ENCODE measurements at regions not wholly inside any gene's neighbourhood (a gene's known extent, or its start where the extent isn't known, plus 50 kb on each side); places are given as distances from the start of the nearest gene placed in this dataset.

GRCh38 chr5:102690910-102691309 lies 64.2 kb upstream of the PAM start:
- DNase-seq (ENCODE audit: low spot score) = no peak
- TF ChIP-seq CTCF (IDR thresholded peaks at IDR 0.05; ENCODE audit: unreplicated experiment) = no peak
- Mint-ChIP-seq H3K27ac (ENCODE audit: unreplicated experiment) (no peak overlapping the region), H3K4me3 (ENCODE audit: unreplicated experiment) (no peak overlapping the region), H3K36me3 (ENCODE audit: low read depth, unreplicated experiment) (peaks cover 8% of the 10 kb centered on the region), H3K9me3 (ENCODE audit: unreplicated experiment) (peaks cover 9% of the 10 kb centered on the region), H3K4me1 (ENCODE audit: unreplicated experiment) (no peaks in the 10 kb centered on the region), H3K27me3 (ENCODE audit: unreplicated experiment) (peaks cover 3% of the 10 kb centered on the region)

- H3K36me3 Mint-ChIP-seq (ENCODE audit: low read depth, unreplicated experiment) = peaks cover 8% of the 10 kb centered on the region
- H3K4me3 Mint-ChIP-seq (ENCODE audit: unreplicated experiment) = no peak overlapping the region
- TF ChIP-seq CTCF (IDR thresholded peaks at IDR 0.05; ENCODE audit: unreplicated experiment) = no peak
- H3K27me3 Mint-ChIP-seq (ENCODE audit: unreplicated experiment) = peaks cover 5% of the 10 kb centered on the region
- H3K9me3 Mint-ChIP-seq (ENCODE audit: unreplicated experiment) = peaks cover 9% of the 10 kb centered on the region
- no peaks in the 10 kb centered on the region for H3K4me1 Mint-ChIP-seq (ENCODE audit: unreplicated experiment)
- no peak overlapping the region for H3K27ac Mint-ChIP-seq (ENCODE audit: unreplicated experiment)
- DNase-seq (ENCODE audit: low spot score) = no peak
Observed at GRCh38 chr5:102691434-102691833, 63.7 kb upstream of the PAM start.

GRCh38 chr5:102700120-102700831 lies 54.8 kb upstream of the PAM start:
- no peak overlapping the region for H3K4me3 Mint-ChIP-seq (ENCODE audit: unreplicated experiment)
- peaks cover 3% of the 10 kb centered on the region for H3K4me1 Mint-ChIP-seq (ENCODE audit: unreplicated experiment)
- H3K27ac Mint-ChIP-seq (ENCODE audit: unreplicated experiment) = no peak overlapping the region
- H3K27me3 Mint-ChIP-seq (ENCODE audit: unreplicated experiment) = peaks cover 3% of the 10 kb centered on the region
- TF ChIP-seq CTCF (IDR thresholded peaks at IDR 0.05; ENCODE audit: unreplicated experiment) = no peak
- no peaks in the 10 kb centered on the region for H3K9me3 Mint-ChIP-seq (ENCODE audit: unreplicated experiment)
- no peaks in the 10 kb centered on the region for H3K36me3 Mint-ChIP-seq (ENCODE audit: low read depth, unreplicated experiment)
- no peak for DNase-seq (ENCODE audit: low spot score)

- H3K27me3 Mint-ChIP-seq (ENCODE audit: unreplicated experiment) = peaks cover 3% of the 10 kb centered on the region
- no peak for TF ChIP-seq CTCF (IDR thresholded peaks at IDR 0.05; ENCODE audit: unreplicated experiment)
- no peak overlapping the region for H3K4me3 Mint-ChIP-seq (ENCODE audit: unreplicated experiment)
- H3K36me3 Mint-ChIP-seq (ENCODE audit: low read depth, unreplicated experiment) = no peaks in the 10 kb centered on the region
- DNase-seq (ENCODE audit: low spot score) = no peak
- peaks cover 3% of the 10 kb centered on the region for H3K4me1 Mint-ChIP-seq (ENCODE audit: unreplicated experiment)
- H3K9me3 Mint-ChIP-seq (ENCODE audit: unreplicated experiment) = no peaks in the 10 kb centered on the region
- H3K27ac Mint-ChIP-seq (ENCODE audit: unreplicated experiment) = no peak overlapping the region
Observed at GRCh38 chr5:102700916-102701315, 54.2 kb upstream of the PAM start.

- H3K27ac Mint-ChIP-seq (ENCODE audit: unreplicated experiment) = no peak overlapping the region
- H3K9me3 Mint-ChIP-seq (ENCODE audit: unreplicated experiment) = no peaks in the 10 kb centered on the region
- H3K27me3 Mint-ChIP-seq (ENCODE audit: unreplicated experiment) = no peaks in the 10 kb centered on the region
- H3K4me3 Mint-ChIP-seq (ENCODE audit: unreplicated experiment) = no peak overlapping the region
- no peaks in the 10 kb centered on the region for H3K36me3 Mint-ChIP-seq (ENCODE audit: low read depth, unreplicated experiment)
- peaks cover 3% of the 10 kb centered on the region for H3K4me1 Mint-ChIP-seq (ENCODE audit: unreplicated experiment)
- DNase-seq (ENCODE audit: low spot score) = no peak
- TF ChIP-seq CTCF (IDR thresholded peaks at IDR 0.05; ENCODE audit: unreplicated experiment) = no peak
Observed at GRCh38 chr5:102701748-102702147, 53.4 kb upstream of the PAM start.
